B cell (primary cell): ENCODE measurements at regions not wholly inside any gene's neighbourhood (a gene's known extent, or its start where the extent isn't known, plus 50 kb on each side); places are given as distances from the start of the nearest gene placed in this dataset.

Experiments used
- ATAC-seq: fragments of 200-7000 bp; cut with Tn5 transposase; one replicate; pipeline ENCODE4 v1.10.0; 2021; ENCODE audit warnings: low read depth, mild to moderate bottlenecking, moderate number of reproducible peaks, moderate library complexity
- CTCF ChIA-PET: fragments of 350-600 bp; sonication (Branson Sonifier 250); formaldehyde crosslinking; loops from one replicate; lab custom pipeline; 2021; ENCODE audit warnings: antibody characterized with exemption, inconsistent platforms; lab: Charles Lee
- POLR2A ChIA-PET: fragments of 350-600 bp; sonication (Branson Sonifier 250); formaldehyde crosslinking; loops from one replicate; lab custom pipeline; 2021; ENCODE audit warnings: antibody characterized with exemption; lab: Charles Lee
- DNase-seq: peaks from one replicate; pipeline ENCODE4 v3.0.0; 2013
- H2AFZ ChIP-seq: 2 replicates; pipeline ENCODE4 v1.6.1; 2012; ENCODE audit warnings: mild to moderate bottlenecking, low read depth, low read length; ENCODE audit not compliant: insufficient read depth, poor library complexity, severe bottlenecking
- H3K27ac ChIP-seq, 2 donors: 1 replicate in 1 of 2; 2 replicates in 1 of 2; pipeline ENCODE4 v1.5.1; 2012 to 2013; ENCODE audit warnings: low read length in 2 of 2, mild to moderate bottlenecking in 2 of 2, moderate library complexity in 1 of 2
- H3K27me3 ChIP-seq, 4 experiments: fragments of 200-600 bp in 1 of 4; sonication (generic) in 1 of 4; replicated peaks in 1 of 4; 1 replicate in 2 of 4; 2 replicates in 2 of 4; pipeline versions ENCODE4 v1.6.1 to v1.7.0; 2013 to 2016; ENCODE audit warnings: low read length in 3 of 4, mild to moderate bottlenecking in 2 of 4, mixed read lengths in 1 of 4, moderate library complexity in 1 of 4; ENCODE audit not compliant: insufficient read depth in 4 of 4, control insufficient read depth in 3 of 4; ENCODE audit errors: control extremely low read depth in 1 of 4
- H3K36me3 ChIP-seq, 2 experiments: replicated peaks in 1 of 2; 1 replicate in 1 of 2; 2 replicates in 1 of 2; pipeline versions ENCODE4 v1.6.1 to v1.7.1; 2013; ENCODE audit warnings: low read length in 1 of 2; ENCODE audit not compliant: insufficient read depth in 2 of 2, control insufficient read depth in 1 of 2; ENCODE audit errors: control extremely low read depth in 1 of 2, extremely low read depth in 1 of 2
- H3K4me1 ChIP-seq, 2 donors: fragments of 200-600 bp in 1 of 2; sonication (generic) in 1 of 2; 1 replicate in 1 of 2; 2 replicates in 1 of 2; pipeline versions ENCODE4 v1.5.1 to v1.6.1; 2013 to 2017; ENCODE audit warnings: low read length in 2 of 2; ENCODE audit not compliant: control insufficient read depth in 2 of 2, insufficient read depth in 2 of 2
- H3K4me2 ChIP-seq: replicated peaks from 2 replicates; pipeline ENCODE3; 2012; ENCODE audit warnings: mild to moderate bottlenecking, low read depth, low read length; ENCODE audit not compliant: poor library complexity, severe bottlenecking
- H3K4me3 ChIP-seq, 5 experiments: fragments of 200-600 bp in 1 of 5; sonication (generic) in 1 of 5; 1 replicate in 3 of 5; 2 replicates in 2 of 5; pipeline versions ENCODE4 v1.5.1 to v1.7.0; 2011 to 2016; ENCODE audit warnings: low read length in 4 of 5, mild to moderate bottlenecking in 4 of 5, low read depth in 2 of 5, control low read depth in 1 of 5, moderate library complexity in 1 of 5; ENCODE audit not compliant: insufficient read depth in 1 of 5; ENCODE audit errors: control extremely low read depth in 1 of 5, extremely low read depth in 1 of 5
- H3K79me2 ChIP-seq: fragments of 200-600 bp; sonication (generic); one replicate; pipeline ENCODE4 v1.6.0; 2016; ENCODE audit warnings: low read length; ENCODE audit not compliant: control insufficient read depth, insufficient read depth
- H3K9ac ChIP-seq: fragments of 200-600 bp; sonication (generic); 2 replicates; pipeline ENCODE4 v1.6.1; 2017; ENCODE audit warnings: mild to moderate bottlenecking, low read length, moderate library complexity
- H3K9me3 ChIP-seq, 3 donors: one replicate each; pipeline versions ENCODE4 v1.6.1 to v1.7.1; 2013; ENCODE audit warnings: low read length in 2 of 3; ENCODE audit not compliant: control insufficient read depth in 2 of 3, insufficient read depth in 1 of 3; ENCODE audit errors: control extremely low read depth in 1 of 3
- H4K20me1 ChIP-seq: 2 replicates; pipeline ENCODE4 v1.6.0; 2012; ENCODE audit warnings: mild to moderate bottlenecking, low read length; ENCODE audit not compliant: insufficient read depth, control insufficient read depth, poor library complexity, severe bottlenecking
- H3K27ac Mint-ChIP-seq: one replicate; pipeline ENCODE4 v1.8.0; 2021; ENCODE audit warnings: mixed read lengths
- H3K27me3 Mint-ChIP-seq: one replicate; pipeline ENCODE4 v1.8.0; 2021; ENCODE audit warnings: mixed read lengths
- H3K4me1 Mint-ChIP-seq: one replicate; pipeline ENCODE4 v1.8.0; 2021; ENCODE audit warnings: mixed read lengths
- H3K4me3 Mint-ChIP-seq: one replicate; pipeline ENCODE4 v1.8.0; 2021; ENCODE audit warnings: mixed read lengths
- H3K9me3 Mint-ChIP-seq: one replicate; pipeline ENCODE4 v1.8.0; 2022; ENCODE audit warnings: mixed read lengths; ENCODE audit not compliant: insufficient read depth
- CTCF ChIP-seq: fragments of 200-600 bp; IDR thresholded peaks from one replicate; pipeline ENCODE4 v1.8.0; 2022; ENCODE audit warnings: antibody characterized with exemption, mild to moderate bottlenecking
- EZH2 ChIP-seq: IDR thresholded peaks from 2 replicates; pipeline ENCODE4 v1.6.1; 2012; ENCODE audit warnings: borderline replicate concordance, low read depth, mild to moderate bottlenecking, moderate library complexity, low read length; ENCODE audit not compliant: insufficient read depth, poor library complexity, severe bottlenecking
- WGBS: methylation state at CpG from one replicate; pipeline ENCODE4 v1.1.5; 2013; ENCODE audit warnings: missing lambda C conversion rate; ENCODE audit not compliant: insufficient coverage; 5-methylcytosine and 5-hydroxymethylcytosine counted together
- intact Hi-C: fragments of 100-400 bp; cut with micrococcal nuclease; formaldehyde crosslinking; loops from one replicate; pipeline ENCODE4 v1.10.0; 2022

- no peak overlapping the region for H3K27ac Mint-ChIP-seq
- H3K27me3 ChIP-seq, result peaks cover 0 to 4% (median 0%) of the 10 kb centered on the region in 4 experiments
- no peak overlapping the region for H3K4me2 ChIP-seq
- peaks cover 0 to 4% of the 10 kb centered on the region in 2 donors for H3K4me1 ChIP-seq
- no peak overlapping the region for H3K4me3 ChIP-seq
- no peaks in the 10 kb centered on the region for H3K36me3 ChIP-seq
- no peaks in the 10 kb centered on the region for H3K27me3 Mint-ChIP-seq
- ATAC-seq (no peak), DNase-seq (no peak)
- H4K20me1 ChIP-seq, result no peaks in the 10 kb centered on the region
- TF ChIP-seq CTCF (no peak), EZH2 (no peak)
- over 99% methylated on average over 11 of the region's 12 CpGs for WGBS
- H3K9me3 ChIP-seq, result peaks cover 0 to 5% (median 0%) of the 10 kb centered on the region in 3 donors
- no peaks in the 10 kb centered on the region for H3K79me2 ChIP-seq
- H3K4me1 Mint-ChIP-seq, result peaks cover 3% of the 10 kb centered on the region
- intact Hi-C loops, result no loop called here
- no peak overlapping the region for H3K9ac ChIP-seq
- no peak overlapping the region for H2AFZ ChIP-seq
- H3K4me3 Mint-ChIP-seq, result no peak overlapping the region
- no peak overlapping the region for H3K27ac ChIP-seq
- POLR2A ChIA-PET, result no interaction called here
- H3K9me3 Mint-ChIP-seq, result no peaks in the 10 kb centered on the region
- CTCF ChIA-PET, result no interaction called here
These were observed 76.2 kb downstream of the MRPL46 start for GRCh38 chr15:88391006-88391405.

GRCh38 chr15:88390164-88390901 lies 76.9 kb downstream of the MRPL46 start:
- no peak overlapping the region for H2AFZ ChIP-seq
- POLR2A ChIA-PET, result no interaction called here
- H3K4me1 ChIP-seq, result peaks cover 0 to 4% of the 10 kb centered on the region in 2 donors
- Mint-ChIP-seq H3K4me3 (no peak overlapping the region), H3K27me3 (peaks cover under 1% of the 10 kb centered on the region), H3K9me3 (no peaks in the 10 kb centered on the region), H3K4me1 (peaks cover 3% of the 10 kb centered on the region), H3K27ac (no peak overlapping the region)
- no peak overlapping the region for H3K4me2 ChIP-seq
- DNase-seq (no peak), ATAC-seq (no peak)
- intact Hi-C loops, result no loop called here
- 95% methylated on average over 2 of the region's 4 CpGs for whole genome bisulfite sequencing
- peaks cover 0 to 4% (median 0%) of the 10 kb centered on the region in 4 experiments for H3K27me3 ChIP-seq
- CTCF ChIA-PET, result no interaction called here
- H3K9me3 ChIP-seq, result no peaks in the 10 kb centered on the region
- no peaks in the 10 kb centered on the region for H4K20me1 ChIP-seq
- no peak overlapping the region for H3K4me3 ChIP-seq
- no peak for TF ChIP-seq EZH2
- no peak for TF ChIP-seq CTCF
- H3K79me2 ChIP-seq, result no peaks in the 10 kb centered on the region
- H3K36me3 ChIP-seq, result no peaks in the 10 kb centered on the region
- H3K27ac ChIP-seq, result no peak overlapping the region
- H3K9ac ChIP-seq, result no peak overlapping the region
